ENCODE measurements at regions not wholly inside any gene's neighbourhood (a gene's known extent, or its start where the extent isn't known, plus 50 kb on each side); places are given as distances from the start of the nearest gene placed in this dataset.

GRCh38 chr7:124692425-124692824 lies 73.2 kb downstream of the GPR37 start:
- H3K4me1 ChIP-seq = no peaks in the 10 kb centered on the region
- intact Hi-C loops (cut with DNase I) = no loop called here
- DNase-seq (ENCODE audit: low spot score in 2 of 2) = no peak
- no peaks in the 10 kb centered on the region for H3K9me3 ChIP-seq
- no peak for TF ChIP-seq CTCF (IDR thresholded peaks at IDR 0.05)
- no peaks in the 10 kb centered on the region for H3K36me3 ChIP-seq
- H3K4me3 ChIP-seq = no peak overlapping the region
- no peaks in the 10 kb centered on the region for H3K27me3 ChIP-seq
- no peak overlapping the region for H3K27ac ChIP-seq

GRCh38 chr7:124690840-124691239 lies 74.8 kb downstream of the GPR37 start:
- DNase-seq (ENCODE audit: low spot score in 2 of 2) = no peak
- no peaks in the 10 kb centered on the region for H3K36me3 ChIP-seq
- no peak for TF ChIP-seq CTCF (IDR thresholded peaks at IDR 0.05)
- intact Hi-C loops (cut with DNase I) = no loop called here
- no peak overlapping the region for H3K4me3 ChIP-seq
- H3K9me3 ChIP-seq = no peaks in the 10 kb centered on the region
- no peaks in the 10 kb centered on the region for H3K27me3 ChIP-seq
- H3K4me1 ChIP-seq = no peaks in the 10 kb centered on the region
- no peak overlapping the region for H3K27ac ChIP-seq

DNA sequence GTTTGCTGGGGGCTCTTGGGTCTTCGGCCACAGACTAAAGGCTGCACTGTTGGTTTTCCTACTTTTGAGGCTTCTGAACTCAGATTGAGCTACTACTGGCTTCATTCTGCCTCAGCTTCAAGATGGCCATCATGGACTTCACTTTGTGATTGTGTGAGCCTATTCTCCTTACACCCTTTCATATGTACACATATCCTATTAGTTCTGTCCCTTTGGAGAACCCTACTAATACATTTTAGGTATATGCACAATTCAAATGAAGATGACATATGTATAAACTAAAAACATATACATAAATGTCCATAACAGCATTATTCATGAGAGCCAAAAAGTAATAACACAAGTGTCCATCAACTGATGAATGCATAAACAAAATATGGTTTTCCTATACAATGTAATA lies 75.7 kb downstream of the GPR37 start:
- intact Hi-C loops (cut with DNase I) = no loop called here

DNA sequence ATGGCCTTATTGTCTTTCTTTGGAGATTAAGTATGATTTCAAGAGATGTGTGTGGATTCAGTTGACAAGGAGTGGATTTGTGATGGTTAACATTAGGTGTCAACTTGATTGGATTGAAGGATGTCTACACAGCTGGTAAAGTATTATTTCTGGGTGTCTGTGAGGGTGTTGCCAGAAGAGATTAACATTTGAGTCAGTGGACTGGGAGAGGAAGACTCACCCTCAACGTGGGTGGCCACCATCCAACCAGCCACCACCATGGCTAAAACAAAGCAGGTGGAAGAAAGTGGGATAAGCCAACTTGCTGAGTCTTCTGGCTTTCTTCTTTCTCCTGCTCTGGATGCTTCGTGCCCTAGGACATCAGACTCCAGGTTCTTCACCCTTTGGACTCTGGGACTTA lies 76.1 kb downstream of the GPR37 start:
- Histone ChIP-seq H3K27me3 (no peaks in the 10 kb centered on the region), H3K27ac (no peak overlapping the region), H3K4me1 (no peaks in the 10 kb centered on the region), H3K9me3 (no peaks in the 10 kb centered on the region), H3K36me3 (no peaks in the 10 kb centered on the region), H3K4me3 (no peak overlapping the region)
- TF ChIP-seq CTCF (IDR thresholded peaks at IDR 0.05) = no peak
- DNase-seq (ENCODE audit: low spot score in 2 of 2) = no peak
- intact Hi-C loops (cut with DNase I) = no loop called here

More for the DNA sequence above, 75.7 kb downstream of the GPR37 start:
- TF ChIP-seq CTCF (IDR thresholded peaks at IDR 0.05) = no peak
- Histone ChIP-seq H3K36me3 (no peaks in the 10 kb centered on the region), H3K27ac (no peak overlapping the region), H3K9me3 (no peaks in the 10 kb centered on the region), H3K4me3 (no peak overlapping the region), H3K27me3 (no peaks in the 10 kb centered on the region), H3K4me1 (no peaks in the 10 kb centered on the region)
- DNase-seq (ENCODE audit: low spot score in 2 of 2) = no peak

GRCh38 chr7:124688991-124689390 lies 76.6 kb downstream of the GPR37 start:
- Histone ChIP-seq H3K27ac (no peak overlapping the region), H3K9me3 (no peaks in the 10 kb centered on the region), H3K27me3 (no peaks in the 10 kb centered on the region), H3K4me3 (no peak overlapping the region), H3K36me3 (no peaks in the 10 kb centered on the region), H3K4me1 (no peaks in the 10 kb centered on the region)
- DNase-seq (ENCODE audit: low spot score in 2 of 2) = no peak
- no peak for TF ChIP-seq CTCF (IDR thresholded peaks at IDR 0.05)
- intact Hi-C loops (cut with DNase I) = no loop called here

- DNase-seq (ENCODE audit: low spot score in 2 of 2) = no peak
- no peaks in the 10 kb centered on the region for H3K27me3 ChIP-seq
Observed at GRCh38 chr7:124686543-124687171, 78.9 kb downstream of the GPR37 start.

More at GRCh38 chr7:124686543-124687171, 78.9 kb downstream of the GPR37 start:
- Histone ChIP-seq H3K27ac (no peak overlapping the region), H3K36me3 (no peaks in the 10 kb centered on the region), H3K9me3 (no peaks in the 10 kb centered on the region), H3K4me3 (no peak overlapping the region), H3K4me1 (no peaks in the 10 kb centered on the region)
- intact Hi-C loops (cut with DNase I) = no loop called here
- TF ChIP-seq CTCF (IDR thresholded peaks at IDR 0.05) = no peak
